ENCODE measurements at regions not wholly inside any gene's neighbourhood (a gene's known extent, or its start where the extent isn't known, plus 50 kb on each side); places are given as distances from the start of the nearest gene placed in this dataset.

DNA sequence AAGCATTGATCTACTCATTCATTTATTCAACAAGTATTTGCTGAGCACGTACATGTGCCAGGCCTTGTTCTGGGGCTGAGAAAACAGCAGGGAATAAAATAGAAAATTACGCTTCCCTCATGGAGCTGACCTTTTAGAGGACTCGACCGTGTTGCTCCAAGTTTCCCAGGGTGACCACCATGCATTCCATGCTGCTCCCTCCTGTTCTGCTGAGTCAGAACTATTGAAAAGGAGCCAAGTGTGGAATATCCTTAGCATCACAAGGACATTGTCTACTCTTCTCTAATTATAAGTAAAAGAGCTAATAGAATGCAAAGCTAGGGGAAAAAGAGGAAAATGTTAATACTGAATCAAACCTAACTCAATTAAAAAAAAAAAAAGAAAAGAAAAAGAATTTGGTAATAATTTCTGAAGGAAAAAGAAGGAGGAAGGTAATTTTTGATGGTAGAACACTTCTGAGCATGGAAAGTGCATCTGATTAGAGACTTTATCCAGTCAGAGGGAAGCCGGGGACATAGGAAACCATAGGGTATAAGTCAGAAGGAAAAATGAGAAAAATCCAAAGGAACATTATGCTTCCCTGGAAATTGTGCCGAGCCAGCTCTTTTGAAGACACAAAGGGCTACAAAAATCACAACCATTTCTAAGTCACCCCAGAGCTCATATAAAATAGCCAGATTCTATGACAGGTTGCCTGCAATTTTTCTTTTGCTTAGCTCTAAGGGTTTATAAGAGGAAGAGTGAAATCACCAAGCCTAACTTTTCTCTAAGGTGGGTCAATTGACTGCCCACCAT lies 339.4 kb downstream of the RND3 start:
- Histone ChIP-seq H3K56ac (ENCODE audit: insufficient read length, low read depth, low read length) (no peak overlapping the region), H3K23me2 (ENCODE audit: insufficient read length, low read depth, low read length, poor library complexity, severe bottlenecking) (no peaks in the 10 kb centered on the region), H2BK15ac (ENCODE audit: low read depth, low read length) (no peak overlapping the region), H3K4me2 (ENCODE audit: insufficient read depth, insufficient read length, low read length) (no peak overlapping the region), H3K27me3 (ENCODE audit: insufficient read depth, low read length) (no peaks in the 10 kb centered on the region), H2BK120ac (ENCODE audit: low read depth, low read length, poor library complexity, severe bottlenecking) (no peak overlapping the region), H3K4me1 (ENCODE audit: insufficient read depth, low read length) (no peaks in the 10 kb centered on the region), H2AFZ (ENCODE audit: low read length) (no peak overlapping the region), H3T11ph (ENCODE audit: low read length) (no peak overlapping the region), H3K9ac (ENCODE audit: extremely low read depth, insufficient read length, low read length) (no peak overlapping the region), H4K5ac (ENCODE audit: insufficient read length, low read depth, low read length) (no peak overlapping the region), H2BK20ac (ENCODE audit: low read depth, low read length, poor library complexity, severe bottlenecking) (no peak overlapping the region), H3K23ac (ENCODE audit: insufficient read length, low read depth, low read length) (no peak overlapping the region), H4K20me1 (ENCODE audit: control insufficient read depth, insufficient read depth, insufficient read length) (no peaks in the 10 kb centered on the region), H2AK5ac (ENCODE audit: insufficient read length, low read length) (no peak overlapping the region), H3K79me1 (ENCODE audit: insufficient read depth, low read depth, low read length, poor library complexity, severe bottlenecking) (no peaks in the 10 kb centered on the region), H2BK5ac (ENCODE audit: insufficient read length, low read length) (no peak overlapping the region), H3K27ac (ENCODE audit: insufficient read length, low read depth, low read length) (no peak overlapping the region), H3K79me2 (ENCODE audit: insufficient read depth, low read length) (no peaks in the 10 kb centered on the region), H3K9me3 (ENCODE audit: control insufficient read depth, low read depth, low read length) (peaks cover 12% of the 10 kb centered on the region), H3K4ac (ENCODE audit: low read depth, low read length) (no peak overlapping the region), H3K14ac (ENCODE audit: insufficient read depth, low read length) (no peak overlapping the region), H4K91ac (ENCODE audit: insufficient read length, low read depth, low read length) (no peak overlapping the region), H4K8ac (replicated peaks; ENCODE audit: insufficient read length, low read depth, low read length) (no peak overlapping the region), H3K18ac (ENCODE audit: insufficient read length, low read depth, low read length) (no peak overlapping the region), H2BK12ac (ENCODE audit: insufficient read length, low read depth, low read length) (no peak overlapping the region)
- Mint-ChIP-seq H3K27ac (no peak overlapping the region), H3K4me3 (no peak overlapping the region), H3K27me3 (ENCODE audit: low read depth) (no peaks in the 10 kb centered on the region), H3K36me3 (ENCODE audit: insufficient read depth in 1 of 3, low read depth in 3 of 3) (peaks cover 16 to 23% (median 17%) of the 10 kb centered on the region in 3 experiments), H3K4me1 (no peaks in the 10 kb centered on the region), H3K9me3 (peaks cover 22 to 27% of the 10 kb centered on the region in 2 experiments)
- no CpG with 5 or more reads among the region's 6 CpGs for WGBS (ENCODE audit: extremely low coverage, insufficient read length, low lambda C conversion rate)
- DNase-seq = no peak
- TF ChIP-seq CTCF (conservative IDR thresholded peaks at IDR 0.05) = no peak
